PFSK-1 (cell line): ENCODE measurements at regions not wholly inside any gene's neighbourhood (a gene's known extent, or its start where the extent isn't known, plus 50 kb on each side); places are given as distances from the start of the nearest gene placed in this dataset.

Experiments
- FOXP2 ChIP-seq: optimal IDR thresholded peaks from 2 replicates; pipeline ENCODE3; 2011; ENCODE audit warnings: borderline replicate concordance, control low read depth, inconsistent platforms; ENCODE audit not compliant: insufficient read depth; ENCODE audit errors: extremely low read length, extremely low read depth
- POLR2AphosphoS5 ChIP-seq: IDR thresholded peaks from 2 replicates; pipeline ENCODE4 v1.6.1; 2012; ENCODE audit warnings: low read depth, mild to moderate bottlenecking, control low read depth, low read length, moderate library complexity
- SIN3A ChIP-seq: IDR thresholded peaks from 2 replicates; pipeline ENCODE4 v1.6.1; 2012; ENCODE audit warnings: mild to moderate bottlenecking, low read length, moderate library complexity, borderline replicate concordance; ENCODE audit not compliant: insufficient read depth
- TAF1 ChIP-seq: IDR thresholded peaks from 2 replicates; pipeline ENCODE4 v1.6.1; 2012; ENCODE audit warnings: low read length, control low read depth, borderline replicate concordance; ENCODE audit not compliant: insufficient read depth
- TF ChIP-seq, protein P1 (sequence below), 2 experiments: IDR thresholded peaks; 2 replicates each; pipeline versions ENCODE4 v1.6.1 to v1.8.0; 2011 to 2012; ENCODE audit warnings: low read depth in 2 of 2, low read length in 2 of 2, control low read depth in 1 of 2, inconsistent platforms in 1 of 2, mild to moderate bottlenecking in 1 of 2, moderate library complexity in 1 of 2; ENCODE audit not compliant: insufficient read depth in 1 of 2

DNA sequence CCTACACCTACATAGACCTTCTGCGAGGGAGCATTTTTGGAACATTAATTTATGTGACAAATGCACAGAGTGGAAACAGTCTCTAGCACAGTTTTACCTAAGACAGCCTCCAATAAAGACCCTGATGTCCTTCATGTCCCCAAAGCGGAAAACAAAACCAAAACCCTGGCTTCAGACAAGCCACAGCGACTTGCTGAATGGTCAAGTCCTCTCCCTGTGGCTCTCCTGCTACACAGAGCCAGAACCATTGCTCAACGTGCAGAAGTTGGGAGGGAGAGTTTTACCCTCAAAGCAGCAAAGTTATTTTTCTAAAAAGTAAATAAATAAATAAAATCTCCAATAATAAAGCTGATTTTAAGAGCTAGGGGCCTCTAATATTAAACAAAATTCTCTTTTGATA lies 135.0 kb upstream of the TMEM132C start:
- TF ChIP-seq, protein P1, sequence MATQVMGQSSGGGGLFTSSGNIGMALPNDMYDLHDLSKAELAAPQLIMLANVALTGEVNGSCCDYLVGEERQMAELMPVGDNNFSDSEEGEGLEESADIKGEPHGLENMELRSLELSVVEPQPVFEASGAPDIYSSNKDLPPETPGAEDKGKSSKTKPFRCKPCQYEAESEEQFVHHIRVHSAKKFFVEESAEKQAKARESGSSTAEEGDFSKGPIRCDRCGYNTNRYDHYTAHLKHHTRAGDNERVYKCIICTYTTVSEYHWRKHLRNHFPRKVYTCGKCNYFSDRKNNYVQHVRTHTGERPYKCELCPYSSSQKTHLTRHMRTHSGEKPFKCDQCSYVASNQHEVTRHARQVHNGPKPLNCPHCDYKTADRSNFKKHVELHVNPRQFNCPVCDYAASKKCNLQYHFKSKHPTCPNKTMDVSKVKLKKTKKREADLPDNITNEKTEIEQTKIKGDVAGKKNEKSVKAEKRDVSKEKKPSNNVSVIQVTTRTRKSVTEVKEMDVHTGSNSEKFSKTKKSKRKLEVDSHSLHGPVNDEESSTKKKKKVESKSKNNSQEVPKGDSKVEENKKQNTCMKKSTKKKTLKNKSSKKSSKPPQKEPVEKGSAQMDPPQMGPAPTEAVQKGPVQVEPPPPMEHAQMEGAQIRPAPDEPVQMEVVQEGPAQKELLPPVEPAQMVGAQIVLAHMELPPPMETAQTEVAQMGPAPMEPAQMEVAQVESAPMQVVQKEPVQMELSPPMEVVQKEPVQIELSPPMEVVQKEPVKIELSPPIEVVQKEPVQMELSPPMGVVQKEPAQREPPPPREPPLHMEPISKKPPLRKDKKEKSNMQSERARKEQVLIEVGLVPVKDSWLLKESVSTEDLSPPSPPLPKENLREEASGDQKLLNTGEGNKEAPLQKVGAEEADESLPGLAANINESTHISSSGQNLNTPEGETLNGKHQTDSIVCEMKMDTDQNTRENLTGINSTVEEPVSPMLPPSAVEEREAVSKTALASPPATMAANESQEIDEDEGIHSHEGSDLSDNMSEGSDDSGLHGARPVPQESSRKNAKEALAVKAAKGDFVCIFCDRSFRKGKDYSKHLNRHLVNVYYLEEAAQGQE (IDR thresholded peaks at IDR 0.05; ENCODE audit: insufficient read depth in 1 of 2, low read depth in 2 of 2, low read length in 2 of 2), result no peak
- no peak for TF ChIP-seq SIN3A
- TF ChIP-seq POLR2AphosphoS5, result no peak
- TF ChIP-seq TAF1, result no peak
- TF ChIP-seq FOXP2, result no peak
